MM.1S (cell line): ENCODE measurements at regions not wholly inside any gene's neighbourhood (a gene's known extent, or its start where the extent isn't known, plus 50 kb on each side); places are given as distances from the start of the nearest gene placed in this dataset.

Experiments used
- DNase-seq: peaks from one replicate; pipeline ENCODE4 v3.0.0-alpha.2; 2015
- H2AFZ ChIP-seq: fragments of 300-600 bp; sonication (generic); 2 replicates; pipeline ENCODE4 v1.6.0; 2016; ENCODE audit warnings: antibody characterized with exemption, low read length
- H3F3A ChIP-seq: fragments of 300-600 bp; sonication (generic); 2 replicates; pipeline ENCODE4 v1.6.1; 2016; ENCODE audit warnings: mild to moderate bottlenecking, antibody characterized with exemption, low read length, moderate library complexity, mixed read lengths; ENCODE audit not compliant: insufficient read depth
- H3K27ac ChIP-seq: fragments of 300-600 bp; sonication (generic); 2 replicates; pipeline ENCODE4 v1.5.1; 2016; ENCODE audit warnings: mild to moderate bottlenecking, low read length
- H3K27me3 ChIP-seq: fragments of 300-600 bp; sonication (generic); replicated peaks from 2 replicates; pipeline ENCODE4 v1.6.0; 2016; ENCODE audit warnings: low read length; ENCODE audit not compliant: insufficient read depth
- H3K36me3 ChIP-seq: fragments of 300-600 bp; sonication (generic); replicated peaks from 2 replicates; pipeline ENCODE4 v1.6.1; 2016; ENCODE audit warnings: mild to moderate bottlenecking, low read length, mixed read lengths; ENCODE audit not compliant: insufficient read depth
- H3K4me1 ChIP-seq: fragments of 300-600 bp; sonication (generic); 2 replicates; pipeline ENCODE4 v1.6.1; 2016; ENCODE audit warnings: low read length, mixed read lengths
- H3K4me2 ChIP-seq: fragments of 300-600 bp; sonication (generic); 2 replicates; pipeline ENCODE4 v1.6.0; 2016; ENCODE audit warnings: low read depth, low read length
- H3K4me3 ChIP-seq: fragments of 300-600 bp; sonication (generic); 2 replicates; pipeline ENCODE4 v1.5.1; 2016; ENCODE audit warnings: low read length, mixed read lengths
- H3K79me2 ChIP-seq: fragments of 300-600 bp; sonication (generic); 2 replicates; pipeline ENCODE4 v1.6.1; 2016; ENCODE audit warnings: mixed run types, low read length, mixed read lengths
- H3K9ac ChIP-seq: fragments of 300-600 bp; sonication (generic); 2 replicates; pipeline ENCODE4 v1.6.1; 2016; ENCODE audit warnings: low read length, mixed read lengths
- H3K9me2 ChIP-seq: fragments of 300-600 bp; sonication (generic); replicated peaks from 2 replicates; pipeline ENCODE4 v1.6.1; 2016; ENCODE audit warnings: mild to moderate bottlenecking, low read length, mixed read lengths; ENCODE audit not compliant: insufficient read depth
- H3K9me3 ChIP-seq: fragments of 300-600 bp; sonication (generic); replicated peaks from 2 replicates; pipeline ENCODE4 v1.6.1; 2016; ENCODE audit warnings: mild to moderate bottlenecking, low read length, mixed read lengths; ENCODE audit not compliant: insufficient read depth
- H4K20me1 ChIP-seq: fragments of 300-600 bp; sonication (generic); 2 replicates; pipeline ENCODE4 v1.6.1; 2016; ENCODE audit warnings: mild to moderate bottlenecking, low read length, moderate library complexity, mixed read lengths; ENCODE audit not compliant: insufficient read depth
- CTCF ChIP-seq: fragments of 300-600 bp; sonication (generic); IDR thresholded peaks from 2 replicates; pipeline ENCODE4 v1.5.1; 2016; ENCODE audit warnings: antibody characterized with exemption, low read length, mixed read lengths
- EZH2 ChIP-seq: fragments of 300-600 bp; sonication (generic); optimal IDR thresholded peaks from 2 replicates; pipeline ENCODE3; 2017; ENCODE audit warnings: low read depth, mild to moderate bottlenecking, antibody characterized with exemption, low read length, mixed read lengths
- EZH2phosphoT487 ChIP-seq: fragments of 300-600 bp; sonication (generic); IDR thresholded peaks from 2 replicates; pipeline ENCODE4 v1.6.1; 2018; ENCODE audit warnings: antibody characterized with exemption, low read length

DNA sequence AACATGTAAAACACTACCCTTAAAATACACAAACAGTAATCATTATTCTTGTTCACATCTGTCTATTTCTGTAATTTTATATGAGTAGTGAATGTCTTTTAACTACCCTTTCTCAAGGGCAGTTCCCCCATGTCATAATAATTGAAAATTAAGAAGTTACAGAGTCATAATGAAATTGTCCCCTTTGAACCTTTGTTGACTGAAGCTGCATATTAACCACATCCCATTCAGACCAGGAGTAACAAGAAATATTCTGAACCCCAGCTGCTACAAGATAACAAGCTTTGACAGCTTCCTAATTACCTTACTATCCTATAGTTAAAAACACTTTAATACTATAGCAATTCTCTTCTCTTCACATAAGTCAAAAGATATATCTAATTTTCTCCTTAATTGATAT lies 635.9 kb upstream of the SUCLG2 start:
- Histone ChIP-seq H3F3A (no peaks in the 10 kb centered on the region), H3K27ac (no peak overlapping the region)
- TF ChIP-seq EZH2phosphoT487 (no peak), EZH2 (no peak), CTCF (no peak)

GRCh38 chr3:68288085-68288484 lies 633.7 kb upstream of the SUCLG2 start:
- TF ChIP-seq CTCF (no peak), EZH2phosphoT487 (no peak), EZH2 (no peak)
- H2AFZ ChIP-seq = no peak overlapping the region

More for the DNA sequence above, 635.9 kb upstream of the SUCLG2 start:
- no peak overlapping the region for H3K4me2 ChIP-seq
- H3K36me3 ChIP-seq = no peaks in the 10 kb centered on the region
- H3K9me2 ChIP-seq = no peaks in the 10 kb centered on the region
- H3K27me3 ChIP-seq = no peaks in the 10 kb centered on the region
- H3K9ac ChIP-seq = no peak overlapping the region
- DNase-seq = no peak
- H3K4me3 ChIP-seq = no peak overlapping the region
- no peaks in the 10 kb centered on the region for H3K4me1 ChIP-seq
- no peak overlapping the region for H2AFZ ChIP-seq
- no peaks in the 10 kb centered on the region for H3K9me3 ChIP-seq
- no peaks in the 10 kb centered on the region for H4K20me1 ChIP-seq
- H3K79me2 ChIP-seq = no peaks in the 10 kb centered on the region

GRCh38 chr3:68287101-68287500 lies 632.7 kb upstream of the SUCLG2 start:
- Histone ChIP-seq H3K9me2 (no peaks in the 10 kb centered on the region), H2AFZ (no peak overlapping the region), H3K27me3 (no peaks in the 10 kb centered on the region), H3F3A (no peaks in the 10 kb centered on the region), H4K20me1 (no peaks in the 10 kb centered on the region), H3K79me2 (no peaks in the 10 kb centered on the region), H3K4me2 (no peak overlapping the region), H3K9ac (no peak overlapping the region), H3K9me3 (no peaks in the 10 kb centered on the region), H3K4me1 (no peaks in the 10 kb centered on the region), H3K27ac (no peak overlapping the region), H3K36me3 (no peaks in the 10 kb centered on the region), H3K4me3 (no peak overlapping the region)
- DNase-seq = no peak
- TF ChIP-seq EZH2 = no peak
- no peak for TF ChIP-seq CTCF
- no peak for TF ChIP-seq EZH2phosphoT487

More at GRCh38 chr3:68288085-68288484, 633.7 kb upstream of the SUCLG2 start:
- Histone ChIP-seq H3K9ac (no peak overlapping the region), H3K4me3 (no peak overlapping the region), H3K4me2 (no peak overlapping the region), H4K20me1 (no peaks in the 10 kb centered on the region), H3K9me2 (no peaks in the 10 kb centered on the region), H3K27me3 (no peaks in the 10 kb centered on the region), H3K27ac (no peak overlapping the region), H3K79me2 (no peaks in the 10 kb centered on the region), H3F3A (no peaks in the 10 kb centered on the region), H3K9me3 (no peaks in the 10 kb centered on the region), H3K36me3 (no peaks in the 10 kb centered on the region), H3K4me1 (no peaks in the 10 kb centered on the region)
- no peak for DNase-seq
